HG02763 (cell line): ENCODE measurements at regions not wholly inside any gene's neighbourhood (a gene's known extent, or its start where the extent isn't known, plus 50 kb on each side); places are given as distances from the start of the nearest gene placed in this dataset.
"Not testable (repeated sequence)": the region's sequence is repeated elsewhere in the genome, so short reads cannot be mapped to it uniquely, and the experiment has no call there.

ENCODE experiments used
- ATAC-seq: cut with Tn5 transposase; IDR thresholded peaks from one replicate; pipeline ENCODE4 v1.9.1; 2021; ENCODE audit warnings: mild to moderate bottlenecking, moderate library complexity; ENCODE audit not compliant: unreplicated experiment

DNA sequence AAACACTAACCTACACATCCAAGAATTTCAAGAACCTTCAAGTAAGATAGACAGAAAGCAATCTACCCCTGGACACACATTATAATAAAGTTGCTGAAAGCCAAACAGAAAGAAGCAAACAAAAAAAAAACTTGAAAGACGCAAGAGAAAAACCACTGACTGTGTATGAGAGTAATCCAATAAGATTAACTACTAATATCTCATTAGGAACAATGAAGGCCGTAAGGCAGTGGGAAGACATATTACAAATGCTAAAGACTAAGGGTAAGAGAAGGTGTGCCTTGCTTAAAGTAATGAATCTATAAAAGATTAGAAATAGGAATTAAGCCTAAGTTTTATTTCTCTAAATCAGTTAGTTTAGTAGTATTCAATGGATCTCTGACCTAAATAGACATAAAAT, 1109.1 kb downstream of the JRKL start:
- no peak for ATAC-seq

GRCh38 chr11:97502201-97502600, 1112.4 kb downstream of the JRKL start:
- no peak for ATAC-seq

- ATAC-seq = no peak
Observed at GRCh38 chr11:97506076-97506759, 1116.4 kb downstream of the JRKL start.

GRCh38 chr11:97514446-97514845, 1124.6 kb downstream of the JRKL start:
- ATAC-seq = no peak

DNA sequence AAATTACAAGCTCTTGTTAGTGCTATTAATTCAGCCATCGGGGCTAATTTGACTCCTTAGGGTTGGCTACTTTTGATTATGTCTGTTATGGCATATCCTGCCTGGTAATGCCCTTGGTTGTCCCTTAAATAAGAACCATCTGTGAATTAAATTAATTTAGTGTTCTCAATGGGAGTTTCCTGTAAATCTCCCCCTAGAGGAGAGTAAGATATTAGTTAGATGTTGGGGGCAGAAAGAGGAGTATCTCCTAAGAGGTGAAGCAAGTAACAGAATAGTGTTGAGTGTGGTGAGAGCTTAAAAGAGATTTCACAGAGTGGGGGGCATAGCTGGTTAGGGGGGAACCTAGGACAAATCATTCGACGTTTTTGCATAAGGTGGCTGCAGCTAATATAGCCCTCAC, 1126.9 kb downstream of the JRKL start:
- ATAC-seq = no peak

DNA sequence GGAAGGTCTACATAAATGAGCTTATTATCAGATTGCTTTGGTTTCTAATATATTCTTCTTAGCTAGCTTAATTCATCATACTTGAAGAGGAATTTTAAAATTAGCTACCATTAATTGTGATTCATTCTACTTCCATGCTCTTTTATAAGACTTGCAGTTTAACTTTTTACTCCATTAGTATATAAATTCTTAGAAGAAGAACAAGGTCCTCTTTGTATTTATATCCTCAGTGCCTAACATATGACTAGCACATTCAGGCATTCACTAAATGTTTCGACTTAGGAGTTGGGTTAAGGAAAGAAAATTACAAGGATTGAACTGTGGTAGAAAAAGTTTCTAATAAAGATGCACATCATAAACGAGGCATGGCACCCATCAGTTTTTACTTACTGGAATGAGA, 1135.5 kb downstream of the JRKL start:
- no peak for ATAC-seq

- no peak for ATAC-seq
Observed at GRCh38 chr11:97537407-97538150, 1147.8 kb downstream of the JRKL start.

DNA sequence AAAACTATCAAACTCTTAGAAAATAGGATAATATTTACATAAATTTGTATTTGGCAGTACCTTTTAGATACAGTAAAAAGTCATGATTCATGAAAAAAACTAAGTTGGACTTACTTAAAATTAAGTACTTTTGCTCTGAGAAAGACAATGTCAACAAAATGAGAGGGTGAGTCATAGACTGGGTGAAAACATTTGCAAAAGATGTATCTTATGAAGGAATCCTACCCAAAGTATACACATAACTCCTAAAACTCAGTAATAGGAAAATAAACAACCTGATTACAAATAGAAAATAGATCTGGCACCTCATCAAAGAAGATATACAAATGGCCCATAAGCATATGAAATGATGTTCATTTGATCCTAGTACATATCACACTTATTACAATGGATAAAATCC, 1154.6 kb downstream of the JRKL start:
- ATAC-seq = no peak

GRCh38 chr11:97548280-97548679, 1158.5 kb downstream of the JRKL start:
- no peak for ATAC-seq

DNA sequence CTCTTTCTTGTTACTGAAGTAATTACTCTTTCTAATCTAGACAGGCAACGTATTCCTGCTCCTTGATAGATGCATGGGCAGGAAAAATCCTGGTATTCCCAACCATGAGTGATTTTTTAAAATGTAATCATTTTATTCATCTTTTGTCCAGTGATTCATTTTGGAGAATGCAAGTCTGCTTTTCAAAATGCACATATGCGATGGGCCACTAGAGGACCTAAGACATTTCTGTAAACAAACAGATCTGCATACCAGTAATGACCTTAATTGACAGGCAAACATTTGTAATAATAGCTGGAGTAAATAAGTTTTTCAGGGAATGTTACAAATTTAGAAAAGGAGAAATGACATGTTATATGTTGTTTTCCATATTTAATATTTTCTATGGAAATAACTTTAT, 1167.6 kb downstream of the JRKL start:
- no peak for ATAC-seq

DNA sequence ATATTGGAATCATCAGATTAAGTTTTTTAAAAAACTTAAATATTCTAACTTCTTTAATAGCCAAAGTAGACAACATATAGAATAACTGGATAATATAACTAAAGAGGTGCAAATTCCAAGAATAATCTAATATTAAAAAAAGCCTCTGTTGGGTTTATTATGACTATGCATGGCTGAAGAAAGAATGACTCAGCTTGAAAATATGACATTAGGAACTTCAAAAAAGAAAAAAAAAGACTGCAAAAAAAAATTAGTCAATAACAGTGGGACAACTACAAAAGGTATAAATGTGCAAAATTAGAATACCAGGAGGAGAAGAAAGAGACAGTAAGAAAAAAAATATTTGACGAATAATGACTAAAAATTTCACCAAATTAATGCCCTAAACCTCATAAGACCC, 1178.0 kb downstream of the JRKL start:
- no peak for ATAC-seq

GRCh38 chr11:97570636-97571035, 1180.8 kb downstream of the JRKL start:
- ATAC-seq = no peak

DNA sequence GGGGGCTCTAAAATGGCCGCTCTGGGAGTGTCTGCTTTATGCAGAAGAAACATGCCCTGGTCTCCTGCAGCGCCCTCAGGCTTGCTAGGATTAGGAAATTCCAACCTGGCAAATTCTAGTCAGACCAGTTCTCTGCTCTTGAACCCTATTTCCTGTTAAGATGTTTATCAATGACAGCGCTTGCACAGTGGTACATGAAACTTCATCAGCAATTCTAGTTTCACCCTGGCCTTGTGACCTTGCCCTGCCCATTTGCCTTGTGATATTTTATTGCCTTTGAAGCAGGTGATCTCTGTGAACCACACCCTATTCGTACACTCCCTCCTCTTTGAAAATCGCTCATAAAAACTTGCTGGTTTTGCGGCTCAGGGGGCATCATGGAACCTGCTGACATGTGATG, 1184.0 kb downstream of the JRKL start:
- not testable (repeated sequence) for ATAC-seq

DNA sequence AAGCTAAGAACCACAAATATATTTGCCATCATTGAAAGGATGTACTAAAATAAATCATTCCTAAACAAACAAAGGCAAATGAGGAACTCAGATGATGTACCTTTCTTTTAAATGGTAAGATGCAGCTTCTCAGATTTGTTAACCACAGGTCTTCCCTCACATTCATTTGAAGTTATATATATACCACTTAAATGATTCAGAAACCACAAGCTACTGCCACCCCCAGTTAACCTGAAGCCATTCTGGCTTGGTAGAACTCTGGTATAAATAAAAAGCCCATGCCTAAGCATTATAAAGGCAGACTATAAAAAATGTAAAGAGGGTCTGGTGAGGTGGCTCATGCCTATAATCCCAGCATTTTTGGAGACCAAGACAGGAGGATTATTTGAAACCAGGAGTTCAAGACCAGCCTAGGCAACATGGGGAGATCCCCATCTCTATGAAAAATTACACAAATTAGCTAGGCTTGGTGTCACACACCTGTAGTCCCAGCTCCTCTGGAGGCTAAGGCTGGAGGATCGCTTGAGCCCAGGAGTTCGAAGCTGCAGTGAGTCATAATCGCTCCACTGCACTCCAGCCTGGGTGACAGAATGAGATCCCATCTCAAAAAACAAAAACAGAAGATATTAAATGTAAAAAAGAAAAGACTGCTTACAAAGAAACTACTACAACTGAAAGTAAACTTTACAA, 1185.3 kb downstream of the JRKL start:
- ATAC-seq = no peak

DNA sequence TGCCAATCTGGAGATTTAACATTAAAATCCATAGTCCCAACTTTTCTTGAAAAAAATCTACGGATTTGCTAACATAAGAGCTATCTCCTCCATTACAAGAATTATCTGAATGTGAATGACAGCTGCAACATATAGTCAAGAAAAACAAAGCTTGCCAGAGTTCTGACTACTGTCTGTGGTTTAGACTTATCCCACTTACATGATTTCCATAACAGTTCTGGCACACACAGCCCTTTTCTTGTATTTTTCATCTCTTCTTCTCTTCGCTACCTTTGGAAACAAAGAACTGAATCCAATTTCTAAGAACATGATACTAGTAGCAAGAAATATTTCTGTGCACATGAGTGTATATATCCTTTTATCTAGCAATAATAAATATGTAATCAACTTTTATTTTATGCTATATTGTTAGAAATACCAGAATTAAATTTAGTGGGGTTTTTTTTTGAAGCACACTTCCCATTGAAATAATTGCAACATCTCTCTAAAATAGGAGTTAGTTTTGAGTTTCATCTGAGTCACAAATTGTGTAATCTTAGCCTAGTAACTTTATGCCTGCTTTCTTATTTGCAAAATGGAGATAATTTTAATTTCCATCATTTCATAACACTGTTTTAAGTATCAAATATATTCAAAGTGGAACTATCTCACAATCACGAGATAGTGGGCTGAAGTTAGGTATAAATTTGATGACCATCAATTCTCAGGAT, 1217.6 kb downstream of the JRKL start:
- no peak for ATAC-seq

DNA sequence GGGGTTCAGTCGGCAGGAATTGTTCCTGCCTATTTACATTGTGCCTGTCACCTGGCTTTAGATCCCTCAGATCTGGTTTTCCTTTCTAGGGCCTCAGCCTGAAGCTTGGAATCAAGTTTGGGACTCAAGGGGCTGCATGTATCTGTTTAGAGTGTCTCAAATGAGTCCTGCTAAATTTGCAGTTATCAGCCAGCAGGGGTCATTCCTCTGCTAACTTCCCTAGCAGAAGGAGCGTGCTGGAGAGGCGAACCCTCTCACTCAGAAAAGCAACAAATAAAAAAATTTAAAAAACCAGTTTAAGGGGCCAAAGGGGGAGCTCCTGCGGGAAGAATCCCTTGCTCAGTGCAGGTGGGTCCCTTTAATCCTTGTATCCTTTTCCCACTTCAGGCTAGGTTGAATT, 1220.2 kb downstream of the JRKL start:
- ATAC-seq = no peak

DNA sequence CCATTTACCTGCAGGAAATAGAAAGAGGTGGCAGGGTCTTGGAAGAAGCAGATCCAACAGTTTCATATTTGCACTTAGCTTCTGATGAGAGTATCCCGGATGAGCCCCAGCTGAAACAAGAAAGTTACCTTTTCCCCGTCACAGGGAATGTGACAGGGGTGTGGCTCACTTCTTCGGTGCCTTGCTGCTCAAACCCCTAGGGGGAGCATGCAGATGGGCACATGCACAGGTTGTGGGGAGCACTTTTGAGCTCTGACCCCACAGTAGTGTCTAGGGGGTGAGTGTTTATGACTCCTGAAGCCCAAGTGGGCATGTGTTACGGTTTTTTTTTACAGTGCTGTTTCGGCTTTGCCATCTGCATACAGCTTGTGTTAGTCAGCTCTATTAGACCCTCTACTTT, 1221.0 kb downstream of the JRKL start:
- ATAC-seq = no peak

DNA sequence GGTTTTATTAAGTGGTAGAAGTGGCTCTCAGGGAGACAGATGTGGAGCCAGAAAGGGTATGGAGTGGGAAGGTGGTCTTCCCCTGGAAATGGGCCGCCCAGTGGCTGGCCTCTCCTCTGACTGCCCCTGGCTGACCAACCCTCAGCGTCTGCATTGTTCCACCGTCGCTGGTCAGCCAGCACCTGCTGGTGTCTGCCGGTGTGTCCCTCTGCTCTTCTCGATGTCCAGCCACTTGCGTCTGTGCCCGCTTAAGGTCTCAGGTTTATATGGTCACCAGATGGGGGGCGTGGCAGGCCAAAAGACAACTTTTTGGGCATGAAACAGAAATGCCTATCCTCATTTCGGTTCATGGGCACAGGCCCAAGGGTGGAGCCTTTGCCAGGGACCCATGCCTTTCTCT, 1221.5 kb downstream of the JRKL start:
- no peak for ATAC-seq

GRCh38 chr11:97614606-97615005, 1224.8 kb downstream of the JRKL start:
- ATAC-seq = no peak

GRCh38 chr11:97615546-97615945, 1225.7 kb downstream of the JRKL start:
- no peak for ATAC-seq

DNA sequence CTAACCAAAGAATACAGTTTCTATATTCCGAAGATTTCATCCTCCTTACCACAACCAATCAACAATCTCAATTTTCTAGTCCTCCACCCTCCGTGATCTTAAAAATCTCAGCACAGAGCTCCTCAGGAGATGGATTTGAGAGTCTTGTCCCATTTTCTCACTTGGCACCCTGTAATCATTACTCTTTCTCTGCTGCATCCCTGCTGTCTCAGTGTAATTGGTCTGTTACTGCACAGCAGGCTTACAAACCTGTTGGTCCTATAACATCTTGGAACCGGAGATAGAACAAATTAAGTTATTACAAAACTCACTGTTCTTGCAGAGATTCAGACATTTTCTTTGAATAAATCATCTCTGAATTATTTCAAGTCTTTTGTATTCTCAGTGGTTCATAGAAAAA, 1227.2 kb downstream of the JRKL start:
- ATAC-seq = no peak
